Right atrium auricular region (tissue), 2 donors: ENCODE measurements at regions not wholly inside any gene's neighbourhood (a gene's known extent, or its start where the extent isn't known, plus 50 kb on each side); places are given as distances from the start of the nearest gene placed in this dataset.
A peak's percentile ranks its signal among the peaks of the same experiment; 100 is the strongest.
"Not testable (repeated sequence)": the region's sequence is repeated elsewhere in the genome, so short reads cannot be mapped to it uniquely, and the experiment has no call there.

Experiments used
- DNase-seq: peaks from one replicate; pipeline ENCODE4 v3.0.0-alpha.2; 2019; ENCODE audit warnings: low spot score
- H3K27ac ChIP-seq, 2 donors: fragments of 200-600 bp; sonication (generic); 1 replicate in 1 of 2; 2 replicates in 1 of 2; pipeline ENCODE4 v1.5.1; 2016 to 2019
- H3K27me3 ChIP-seq, 2 donors: fragments of 200-600 bp; sonication (generic); one replicate each; pipeline versions ENCODE4 v1.5.1 to v1.6.0; 2017 to 2019
- H3K36me3 ChIP-seq: fragments of 200-600 bp; sonication (generic); one replicate; pipeline ENCODE4 v1.5.1; 2016
- H3K4me1 ChIP-seq, 2 donors: fragments of 200-600 bp; sonication (generic); one replicate each; pipeline versions ENCODE4 v1.5.1 to v1.6.0; 2017 to 2019
- H3K4me3 ChIP-seq, 2 donors: fragments of 200-600 bp; sonication (generic); 1 replicate in 1 of 2; 2 replicates in 1 of 2; pipeline ENCODE4 v1.5.1; 2017 to 2019; ENCODE audit warnings: mild to moderate bottlenecking in 1 of 2, moderate library complexity in 1 of 2
- H3K9me3 ChIP-seq, 2 donors: fragments of 200-600 bp; sonication (generic); one replicate each; pipeline ENCODE4 v1.5.1; 2019
- CTCF ChIP-seq, 2 donors: fragments of 200-600 bp; sonication (generic); IDR thresholded peaks; one replicate each; pipeline ENCODE4 v1.5.1; 2019; ENCODE audit warnings: antibody characterized with exemption in 2 of 2

- no peaks in the 10 kb centered on the region for H3K9me3 ChIP-seq
- DNase-seq, result no peak
- H3K27me3 ChIP-seq, result no peaks in the 10 kb centered on the region
- TF ChIP-seq CTCF (IDR thresholded peaks at IDR 0.05), result no peak
- no peak overlapping the region for H3K27ac ChIP-seq
- H3K4me1 ChIP-seq, result no peaks in the 10 kb centered on the region
- no peaks in the 10 kb centered on the region for H3K36me3 ChIP-seq
- no peak overlapping the region for H3K4me3 ChIP-seq
Observed at GRCh38 chr7:49093218-49093617, 168.9 kb downstream of the CDC14C start.

GRCh38 chr7:49094866-49095265 is 170.5 kb downstream of the CDC14C start:
- no peaks in the 10 kb centered on the region for H3K36me3 ChIP-seq
- TF ChIP-seq CTCF (IDR thresholded peaks at IDR 0.05), result no peak
- no peaks in the 10 kb centered on the region for H3K27me3 ChIP-seq
- no peak overlapping the region for H3K27ac ChIP-seq
- no peaks in the 10 kb centered on the region for H3K4me1 ChIP-seq
- no peak for DNase-seq
- no peak overlapping the region for H3K4me3 ChIP-seq
- no peaks in the 10 kb centered on the region for H3K9me3 ChIP-seq

GRCh38 chr7:49099587-49100326 is 175.4 kb downstream of the CDC14C start:
- peak in 1 of 2 donors; percentile 31 for TF ChIP-seq CTCF (IDR thresholded peaks at IDR 0.05)
- H3K4me1 ChIP-seq, result no peaks in the 10 kb centered on the region
- H3K9me3 ChIP-seq, result no peaks in the 10 kb centered on the region
- H3K27me3 ChIP-seq, result no peaks in the 10 kb centered on the region
- H3K27ac ChIP-seq, result no peak overlapping the region
- no peaks in the 10 kb centered on the region for H3K36me3 ChIP-seq
- DNase-seq, result no peak
- no peak overlapping the region for H3K4me3 ChIP-seq

- not testable (repeated sequence) for H3K36me3 ChIP-seq, H3K4me3 ChIP-seq, H3K4me1 ChIP-seq, H3K27ac ChIP-seq, DNase-seq, H3K27me3 ChIP-seq, H3K9me3 ChIP-seq
Observed at GRCh38 chr7:49100908-49101740, 176.8 kb downstream of the CDC14C start.

- Histone ChIP-seq H3K4me3 (no peak overlapping the region), H3K27me3 (no peaks in the 10 kb centered on the region), H3K9me3 (no peaks in the 10 kb centered on the region), H3K27ac (no peak overlapping the region), H3K36me3 (no peaks in the 10 kb centered on the region), H3K4me1 (no peaks in the 10 kb centered on the region)
- DNase-seq, result no peak
- TF ChIP-seq CTCF (IDR thresholded peaks at IDR 0.05), result no peak
Observed at GRCh38 chr7:49102411-49102810, 178.1 kb downstream of the CDC14C start.

GRCh38 chr7:49111706-49112105 is 187.4 kb downstream of the CDC14C start:
- DNase-seq, result no peak
- Histone ChIP-seq H3K27me3 (no peaks in the 10 kb centered on the region), H3K36me3 (no peaks in the 10 kb centered on the region), H3K4me3 (no peak overlapping the region), H3K4me1 (no peaks in the 10 kb centered on the region), H3K27ac (no peak overlapping the region), H3K9me3 (no peaks in the 10 kb centered on the region)
- no peak for TF ChIP-seq CTCF (IDR thresholded peaks at IDR 0.05)
